ENCODE measurements at regions not wholly inside any gene's neighbourhood (a gene's known extent, or its start where the extent isn't known, plus 50 kb on each side); places are given as distances from the start of the nearest gene placed in this dataset.

DNA sequence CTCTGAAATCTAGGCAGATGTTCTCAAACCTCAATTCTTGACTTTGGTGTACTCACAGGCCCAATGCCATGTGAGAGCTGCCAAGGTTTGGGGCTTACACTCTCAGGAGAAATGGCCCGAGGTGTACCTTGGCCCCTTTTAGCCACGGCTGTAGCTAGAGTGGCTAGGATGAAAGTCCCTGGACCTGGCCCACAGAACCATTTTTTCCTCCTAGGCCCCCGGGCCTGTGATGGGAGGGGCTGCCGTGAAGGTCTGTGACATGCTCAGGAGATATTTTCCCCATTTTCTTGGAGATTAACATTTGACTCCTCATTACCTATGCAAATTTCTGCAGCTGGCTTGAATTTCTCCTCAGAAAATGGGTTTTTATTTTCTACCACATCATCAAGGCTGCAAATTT, 1296.5 kb downstream of the MAT2B start:
- TF ChIP-seq, protein P1, sequence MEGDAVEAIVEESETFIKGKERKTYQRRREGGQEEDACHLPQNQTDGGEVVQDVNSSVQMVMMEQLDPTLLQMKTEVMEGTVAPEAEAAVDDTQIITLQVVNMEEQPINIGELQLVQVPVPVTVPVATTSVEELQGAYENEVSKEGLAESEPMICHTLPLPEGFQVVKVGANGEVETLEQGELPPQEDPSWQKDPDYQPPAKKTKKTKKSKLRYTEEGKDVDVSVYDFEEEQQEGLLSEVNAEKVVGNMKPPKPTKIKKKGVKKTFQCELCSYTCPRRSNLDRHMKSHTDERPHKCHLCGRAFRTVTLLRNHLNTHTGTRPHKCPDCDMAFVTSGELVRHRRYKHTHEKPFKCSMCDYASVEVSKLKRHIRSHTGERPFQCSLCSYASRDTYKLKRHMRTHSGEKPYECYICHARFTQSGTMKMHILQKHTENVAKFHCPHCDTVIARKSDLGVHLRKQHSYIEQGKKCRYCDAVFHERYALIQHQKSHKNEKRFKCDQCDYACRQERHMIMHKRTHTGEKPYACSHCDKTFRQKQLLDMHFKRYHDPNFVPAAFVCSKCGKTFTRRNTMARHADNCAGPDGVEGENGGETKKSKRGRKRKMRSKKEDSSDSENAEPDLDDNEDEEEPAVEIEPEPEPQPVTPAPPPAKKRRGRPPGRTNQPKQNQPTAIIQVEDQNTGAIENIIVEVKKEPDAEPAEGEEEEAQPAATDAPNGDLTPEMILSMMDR (IDR thresholded peaks at IDR 0.05; ENCODE audit: insufficient read depth, low read length, poor library complexity, severe bottlenecking) = no peak
- TF ChIP-seq EZH2phosphoT487 (conservative IDR thresholded peaks at IDR 0.05; ENCODE audit: low read length) = no peak

Measured in SU-DHL-6 (cell line).